Peyer's patch (tissue), 4 donors: ENCODE measurements at regions not wholly inside any gene's neighbourhood (a gene's known extent, or its start where the extent isn't known, plus 50 kb on each side); places are given as distances from the start of the nearest gene placed in this dataset.

Source experiments
- POLR2A ChIP-seq, 2 donors: fragments of 450-650 bp; IDR thresholded peaks; one replicate each; pipeline ENCODE4 v1.5.1; 2017; ENCODE audit warnings: antibody characterized with exemption in 2 of 2, mild to moderate bottlenecking in 2 of 2, moderate library complexity in 2 of 2
- TF ChIP-seq, protein P1 (sequence below), 6 experiments: fragments of 450-650 bp in 4 of 6; fragments of 200-600 bp in 2 of 6; sonication (generic) in 1 of 6; IDR thresholded peaks; one replicate each; pipeline ENCODE4 v1.5.1; 2017 to 2019; ENCODE audit warnings: antibody characterized with exemption in 6 of 6, mild to moderate bottlenecking in 3 of 6, moderate library complexity in 1 of 6

DNA sequence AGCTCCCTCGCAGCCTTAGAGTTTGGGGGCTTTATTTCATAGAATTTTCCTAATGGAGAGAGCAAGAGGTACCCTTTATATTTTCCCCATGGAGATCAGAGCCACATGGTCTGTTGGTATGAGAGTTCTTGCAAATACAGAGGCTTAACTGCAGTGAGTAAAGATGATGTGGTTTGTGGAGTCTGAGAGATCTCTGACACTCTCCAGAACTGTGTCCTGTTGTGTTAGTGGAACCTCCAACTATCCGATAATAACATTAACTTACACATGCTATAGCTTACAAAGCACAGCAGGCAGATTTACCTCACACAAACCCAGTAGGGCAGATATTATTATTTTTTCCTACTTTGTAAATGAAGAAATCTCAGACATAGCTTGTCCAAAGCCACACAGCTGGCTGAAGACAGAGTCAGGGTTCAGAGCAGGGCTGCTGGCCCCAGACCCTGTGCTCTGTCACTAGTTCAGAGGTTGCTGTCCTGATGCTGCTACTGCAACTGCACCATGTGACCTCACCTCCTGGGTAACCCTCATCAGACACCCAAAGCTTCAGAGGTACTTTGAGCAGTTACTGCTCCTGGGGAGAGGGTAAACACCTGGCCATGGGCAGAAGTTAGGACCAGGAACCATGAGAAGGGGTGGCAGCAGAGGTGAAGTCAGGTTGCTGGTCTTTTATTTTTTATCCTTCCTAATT is 384.8 kb upstream of the PROX1 start:
- TF ChIP-seq, protein P1, sequence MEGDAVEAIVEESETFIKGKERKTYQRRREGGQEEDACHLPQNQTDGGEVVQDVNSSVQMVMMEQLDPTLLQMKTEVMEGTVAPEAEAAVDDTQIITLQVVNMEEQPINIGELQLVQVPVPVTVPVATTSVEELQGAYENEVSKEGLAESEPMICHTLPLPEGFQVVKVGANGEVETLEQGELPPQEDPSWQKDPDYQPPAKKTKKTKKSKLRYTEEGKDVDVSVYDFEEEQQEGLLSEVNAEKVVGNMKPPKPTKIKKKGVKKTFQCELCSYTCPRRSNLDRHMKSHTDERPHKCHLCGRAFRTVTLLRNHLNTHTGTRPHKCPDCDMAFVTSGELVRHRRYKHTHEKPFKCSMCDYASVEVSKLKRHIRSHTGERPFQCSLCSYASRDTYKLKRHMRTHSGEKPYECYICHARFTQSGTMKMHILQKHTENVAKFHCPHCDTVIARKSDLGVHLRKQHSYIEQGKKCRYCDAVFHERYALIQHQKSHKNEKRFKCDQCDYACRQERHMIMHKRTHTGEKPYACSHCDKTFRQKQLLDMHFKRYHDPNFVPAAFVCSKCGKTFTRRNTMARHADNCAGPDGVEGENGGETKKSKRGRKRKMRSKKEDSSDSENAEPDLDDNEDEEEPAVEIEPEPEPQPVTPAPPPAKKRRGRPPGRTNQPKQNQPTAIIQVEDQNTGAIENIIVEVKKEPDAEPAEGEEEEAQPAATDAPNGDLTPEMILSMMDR (IDR thresholded peaks at IDR 0.05), result no peak
- no peak for TF ChIP-seq POLR2A (IDR thresholded peaks at IDR 0.05)
